Spleen (tissue), 7 donors: ENCODE measurements at regions not wholly inside any gene's neighbourhood (a gene's known extent, or its start where the extent isn't known, plus 50 kb on each side); places are given as distances from the start of the nearest gene placed in this dataset.

Experiments
- POLR2A ChIP-seq, 3 donors: fragments of 450-650 bp; IDR thresholded peaks; one replicate each; pipeline ENCODE4 v1.5.1; 2017; ENCODE audit warnings: antibody characterized with exemption in 3 of 3, mild to moderate bottlenecking in 1 of 3
- POLR2AphosphoS5 ChIP-seq, 3 donors: sonication (generic); formaldehyde crosslinking; IDR thresholded peaks; one replicate each; pipeline ENCODE4 v1.5.1; 2017; ENCODE audit warnings: antibody characterized with exemption in 3 of 3
- TF ChIP-seq, protein P1 (sequence below), 11 experiments: fragments of 200-600 bp in 7 of 11; fragments of 450-650 bp in 4 of 11; sonication (generic) in 4 of 11; IDR thresholded peaks in 8 of 11; conservative IDR thresholded peaks in 3 of 11; 1 replicate in 7 of 11; 2 replicates in 4 of 11; pipeline versions ENCODE4 v1.4.0 to v1.8.0; 2016 to 2021; ENCODE audit warnings: antibody characterized with exemption in 11 of 11, inconsistent platforms in 4 of 11, mild to moderate bottlenecking in 1 of 11
- donor health status: DM: no; HTN: no; CAD: no; lungs with moderate emphysema.
- donor health status: DM: no; HTN: no; CAD: no.
- donor health status: DM: no; HTN: no; CAD: no.

DNA sequence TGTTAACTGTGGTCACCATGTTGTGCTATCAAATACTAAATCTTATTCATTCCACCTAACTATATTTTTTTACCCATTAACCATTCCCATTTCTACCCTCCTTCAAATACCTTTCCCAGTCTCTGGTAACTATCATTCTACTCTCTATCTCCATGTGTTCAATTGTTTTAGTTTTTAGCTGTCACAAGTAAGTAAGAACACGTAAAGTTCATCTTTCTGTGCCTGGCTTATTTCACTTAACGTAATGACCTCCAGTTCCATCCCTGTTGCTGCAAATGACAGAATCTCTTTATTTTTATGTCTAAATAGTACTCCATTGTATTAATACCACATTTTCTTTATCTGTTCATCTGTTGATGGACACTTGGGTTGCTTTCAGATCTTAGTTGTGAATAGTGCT lies 485.1 kb upstream of the CD180 start:
- TF ChIP-seq, protein P1, sequence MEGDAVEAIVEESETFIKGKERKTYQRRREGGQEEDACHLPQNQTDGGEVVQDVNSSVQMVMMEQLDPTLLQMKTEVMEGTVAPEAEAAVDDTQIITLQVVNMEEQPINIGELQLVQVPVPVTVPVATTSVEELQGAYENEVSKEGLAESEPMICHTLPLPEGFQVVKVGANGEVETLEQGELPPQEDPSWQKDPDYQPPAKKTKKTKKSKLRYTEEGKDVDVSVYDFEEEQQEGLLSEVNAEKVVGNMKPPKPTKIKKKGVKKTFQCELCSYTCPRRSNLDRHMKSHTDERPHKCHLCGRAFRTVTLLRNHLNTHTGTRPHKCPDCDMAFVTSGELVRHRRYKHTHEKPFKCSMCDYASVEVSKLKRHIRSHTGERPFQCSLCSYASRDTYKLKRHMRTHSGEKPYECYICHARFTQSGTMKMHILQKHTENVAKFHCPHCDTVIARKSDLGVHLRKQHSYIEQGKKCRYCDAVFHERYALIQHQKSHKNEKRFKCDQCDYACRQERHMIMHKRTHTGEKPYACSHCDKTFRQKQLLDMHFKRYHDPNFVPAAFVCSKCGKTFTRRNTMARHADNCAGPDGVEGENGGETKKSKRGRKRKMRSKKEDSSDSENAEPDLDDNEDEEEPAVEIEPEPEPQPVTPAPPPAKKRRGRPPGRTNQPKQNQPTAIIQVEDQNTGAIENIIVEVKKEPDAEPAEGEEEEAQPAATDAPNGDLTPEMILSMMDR (IDR thresholded peaks at IDR 0.05 in 8 of 11, conservative IDR thresholded peaks at IDR 0.05 in 3 of 11) = no peak
- no peak for TF ChIP-seq POLR2AphosphoS5 (IDR thresholded peaks at IDR 0.05)
- no peak for TF ChIP-seq POLR2A (IDR thresholded peaks at IDR 0.05)
